ENCODE measurements at regions not wholly inside any gene's neighbourhood (a gene's known extent, or its start where the extent isn't known, plus 50 kb on each side); places are given as distances from the start of the nearest gene placed in this dataset.

DNA sequence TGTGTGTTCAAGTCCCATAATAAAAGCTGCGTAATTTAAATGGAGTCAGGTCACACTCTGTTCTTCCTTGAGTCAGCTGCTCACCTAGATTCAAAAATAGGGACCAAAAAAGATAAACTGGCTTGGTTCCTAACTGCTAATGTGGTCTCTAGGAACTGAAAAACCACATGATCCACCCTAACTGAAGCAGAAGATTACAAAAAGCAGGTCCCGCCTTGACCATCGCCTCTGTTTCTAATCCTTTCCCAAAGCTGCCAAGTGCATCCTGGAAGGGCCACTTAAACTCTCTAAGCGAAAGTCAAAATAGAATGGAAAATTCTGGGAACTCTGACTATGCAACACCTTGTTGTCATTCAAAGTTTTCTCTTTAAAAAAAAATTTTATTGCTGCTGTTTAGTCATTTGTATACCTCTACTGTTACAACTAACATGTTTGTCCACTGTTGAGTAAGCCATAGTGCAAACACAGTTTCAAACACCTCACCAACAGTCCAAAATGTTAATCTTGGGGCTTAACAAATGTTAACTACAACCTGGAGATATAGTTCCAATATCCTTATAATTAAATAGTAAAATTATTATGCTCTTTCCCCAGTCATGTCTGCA lies 88.9 kb upstream of the THBS1 start:
- DNase-seq (ENCODE audit: low spot score) (no peak), ATAC-seq (ENCODE audit: low FRiP score) (no peak)
- TF ChIP-seq CTCF (IDR thresholded peaks at IDR 0.05): no peak

- ATAC-seq (ENCODE audit: low FRiP score): no peak
- no peak for TF ChIP-seq CTCF (IDR thresholded peaks at IDR 0.05)
- DNase-seq (ENCODE audit: low spot score): no peak
Observed at GRCh38 chr15:39493424-39494067, 87.3 kb upstream of the THBS1 start.

- ATAC-seq (ENCODE audit: low FRiP score) (no peak), DNase-seq (ENCODE audit: low spot score) (no peak)
- no peak for TF ChIP-seq CTCF (IDR thresholded peaks at IDR 0.05)
Observed at GRCh38 chr15:39494462-39494861, 86.4 kb upstream of the THBS1 start.

DNA sequence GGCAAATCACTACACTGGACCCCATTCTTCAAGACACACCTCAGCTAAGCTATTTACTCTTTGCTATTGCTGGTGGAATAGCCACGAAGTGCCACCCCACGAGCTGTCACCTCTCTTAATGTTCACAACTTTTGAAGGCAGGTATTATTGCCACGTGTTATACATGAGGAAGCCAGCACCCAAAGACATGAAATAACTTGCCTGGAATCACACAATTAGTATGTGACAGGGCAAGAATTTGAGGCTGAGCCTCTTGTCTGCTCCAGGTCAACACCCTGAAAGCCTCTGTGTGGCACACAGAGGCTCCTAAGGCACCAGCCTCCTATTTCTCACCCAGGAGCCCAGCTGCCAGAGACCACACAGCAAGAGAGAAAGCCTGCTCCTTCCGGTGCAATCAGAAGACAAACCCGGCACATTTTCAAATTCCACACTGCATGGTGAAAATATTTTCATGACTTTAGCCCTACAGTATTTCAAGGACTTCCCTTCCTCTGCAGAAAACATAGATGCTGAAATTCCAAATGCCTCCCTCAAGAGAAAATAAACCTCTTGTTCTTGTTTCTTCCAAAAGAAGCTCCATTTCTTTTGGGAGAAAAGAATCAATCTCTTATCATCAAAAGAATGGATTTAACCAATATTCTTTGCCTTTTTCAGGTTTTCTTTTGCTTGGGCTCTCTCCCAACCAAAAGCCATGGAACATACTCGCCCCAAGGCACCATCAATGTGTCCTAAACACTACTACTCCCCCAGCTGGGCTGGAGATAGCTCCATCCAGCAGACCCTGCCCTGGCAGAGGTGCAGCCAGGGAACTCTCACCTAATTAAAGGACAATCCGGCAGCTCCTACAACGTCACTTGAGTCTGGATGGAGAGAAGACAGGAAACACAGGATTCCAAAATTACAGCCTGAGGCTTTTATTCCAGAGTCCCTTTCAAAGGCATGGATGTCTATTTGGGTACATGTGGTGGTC lies 84.7 kb upstream of the THBS1 start:
- TF ChIP-seq CTCF (IDR thresholded peaks at IDR 0.05): no peak
- ATAC-seq (ENCODE audit: low FRiP score): no peak
- DNase-seq (ENCODE audit: low spot score): no peak

GRCh38 chr15:39497016-39497758 lies 83.7 kb upstream of the THBS1 start:
- DNase-seq (ENCODE audit: low spot score): no peak
- ATAC-seq (ENCODE audit: low FRiP score): no peak

More at GRCh38 chr15:39497016-39497758, 83.7 kb upstream of the THBS1 start:
- no peak for TF ChIP-seq CTCF (IDR thresholded peaks at IDR 0.05)
